ENCODE measurements at regions not wholly inside any gene's neighbourhood (a gene's known extent, or its start where the extent isn't known, plus 50 kb on each side); places are given as distances from the start of the nearest gene placed in this dataset.

- TF ChIP-seq, protein P1, sequence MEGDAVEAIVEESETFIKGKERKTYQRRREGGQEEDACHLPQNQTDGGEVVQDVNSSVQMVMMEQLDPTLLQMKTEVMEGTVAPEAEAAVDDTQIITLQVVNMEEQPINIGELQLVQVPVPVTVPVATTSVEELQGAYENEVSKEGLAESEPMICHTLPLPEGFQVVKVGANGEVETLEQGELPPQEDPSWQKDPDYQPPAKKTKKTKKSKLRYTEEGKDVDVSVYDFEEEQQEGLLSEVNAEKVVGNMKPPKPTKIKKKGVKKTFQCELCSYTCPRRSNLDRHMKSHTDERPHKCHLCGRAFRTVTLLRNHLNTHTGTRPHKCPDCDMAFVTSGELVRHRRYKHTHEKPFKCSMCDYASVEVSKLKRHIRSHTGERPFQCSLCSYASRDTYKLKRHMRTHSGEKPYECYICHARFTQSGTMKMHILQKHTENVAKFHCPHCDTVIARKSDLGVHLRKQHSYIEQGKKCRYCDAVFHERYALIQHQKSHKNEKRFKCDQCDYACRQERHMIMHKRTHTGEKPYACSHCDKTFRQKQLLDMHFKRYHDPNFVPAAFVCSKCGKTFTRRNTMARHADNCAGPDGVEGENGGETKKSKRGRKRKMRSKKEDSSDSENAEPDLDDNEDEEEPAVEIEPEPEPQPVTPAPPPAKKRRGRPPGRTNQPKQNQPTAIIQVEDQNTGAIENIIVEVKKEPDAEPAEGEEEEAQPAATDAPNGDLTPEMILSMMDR (IDR thresholded peaks at IDR 0.05; ENCODE audit: poor library complexity), result no peak
- no peak for TF ChIP-seq EZH2 (IDR thresholded peaks at IDR 0.05; ENCODE audit: borderline replicate concordance)
- no peak for TF ChIP-seq EZH2phosphoT487 (IDR thresholded peaks at IDR 0.05; ENCODE audit: low read depth, severe bottlenecking, unreplicated experiment)
These were observed 59.2 kb upstream of the ZC4H2 start for GRCh38 chrX:65035446-65035770.

All from hepatocyte (in vitro differentiated cells).